DND-41 (cell line): ENCODE measurements at regions not wholly inside any gene's neighbourhood (a gene's known extent, or its start where the extent isn't known, plus 50 kb on each side); places are given as distances from the start of the nearest gene placed in this dataset.
"Not testable (repeated sequence)": the region's sequence is repeated elsewhere in the genome, so short reads cannot be mapped to it uniquely, and the experiment has no call there.

Source experiments
- ATAC-seq: fragments of 200-7000 bp; cut with Tn5 transposase; 3 replicates; pipeline ENCODE4 v1.9.1; 2021; ENCODE audit warnings: low read depth; ENCODE audit not compliant: insufficient read depth
- DNase-seq: peaks from one replicate; pipeline ENCODE4 v3.0.0-alpha.2; 2020
- H2AFZ ChIP-seq: 2 replicates; pipeline ENCODE4 v1.6.0; 2012; ENCODE audit warnings: low read depth, low read length
- H3K27ac ChIP-seq: 2 replicates; pipeline ENCODE4 v1.5.1; 2012; ENCODE audit warnings: low read length, inconsistent platforms
- H3K27me3 ChIP-seq: fragments of 200-600 bp; sonication (generic); 2 replicates; pipeline ENCODE4 v1.6.0; 2012; ENCODE audit warnings: low read length, mild to moderate bottlenecking, inconsistent platforms; ENCODE audit not compliant: insufficient read depth, poor library complexity
- H3K36me3 ChIP-seq: 2 replicates; pipeline ENCODE4 v1.5.1; 2012; ENCODE audit warnings: low read length, inconsistent platforms; ENCODE audit not compliant: insufficient read depth
- H3K4me1 ChIP-seq: 2 replicates; pipeline ENCODE4 v1.5.1; 2012; ENCODE audit warnings: mild to moderate bottlenecking, low read length; ENCODE audit not compliant: insufficient read depth
- H3K4me2 ChIP-seq: 2 replicates; pipeline ENCODE4 v1.6.0; 2012; ENCODE audit warnings: mild to moderate bottlenecking, moderate library complexity, low read length, inconsistent platforms; ENCODE audit not compliant: insufficient read depth
- H3K4me3 ChIP-seq, 2 experiments: fragments of 200-600 bp in 1 of 2; shearing (Covaris generic) in 1 of 2; 2 replicates each; pipeline ENCODE4 v1.5.1; 2012 to 2016; ENCODE audit warnings: inconsistent platforms in 2 of 2, low read length in 2 of 2, mild to moderate bottlenecking in 2 of 2, low read depth in 1 of 2, moderate library complexity in 1 of 2
- H3K79me2 ChIP-seq: 2 replicates; pipeline ENCODE4 v1.6.0; 2012; ENCODE audit warnings: low read length, inconsistent platforms; ENCODE audit not compliant: insufficient read depth
- H3K9ac ChIP-seq: 2 replicates; pipeline ENCODE4 v1.6.0; 2012; ENCODE audit warnings: low read depth, mild to moderate bottlenecking, inconsistent platforms, low read length, moderate library complexity
- H3K9me3 ChIP-seq: 2 replicates; pipeline ENCODE4 v1.5.1; 2012; ENCODE audit warnings: low read length, moderate library complexity, mild to moderate bottlenecking, inconsistent platforms; ENCODE audit not compliant: insufficient read depth, severe bottlenecking
- H4K20me1 ChIP-seq: 2 replicates; pipeline ENCODE4 v1.6.0; 2012; ENCODE audit warnings: low read length; ENCODE audit not compliant: insufficient read depth
- EZH2 ChIP-seq: IDR thresholded peaks from 3 replicates; pipeline ENCODE4 v1.6.1; 2012; ENCODE audit warnings: borderline replicate concordance, low read depth, mild to moderate bottlenecking, moderate library complexity, low read length, inconsistent platforms; ENCODE audit not compliant: severe bottlenecking
- TF ChIP-seq, protein P1 (sequence below): IDR thresholded peaks from 2 replicates; pipeline ENCODE4 v1.5.1; 2012; ENCODE audit warnings: borderline replicate concordance, low read length, moderate library complexity, mild to moderate bottlenecking; ENCODE audit not compliant: poor library complexity, severe bottlenecking; ENCODE audit errors: extremely low read depth

DNA sequence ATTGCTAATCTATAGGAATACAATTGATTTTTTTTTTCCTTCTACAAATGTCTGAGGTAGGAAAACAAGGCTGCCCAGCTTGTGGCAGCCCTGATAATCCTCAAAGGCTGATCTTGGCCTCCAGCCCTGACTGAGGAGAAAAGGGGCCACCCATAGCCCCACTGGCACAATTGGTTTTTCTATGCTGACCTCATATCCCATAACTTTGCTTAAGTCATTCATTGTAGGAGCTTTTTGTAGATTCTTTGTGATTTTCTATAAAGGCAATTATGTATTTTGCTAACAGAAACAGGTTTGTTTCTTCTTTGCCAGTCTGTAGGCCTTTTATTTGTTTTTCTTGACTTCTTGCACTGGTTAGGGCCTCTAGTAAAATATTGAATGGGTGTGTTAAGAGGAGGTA is 80.2 kb upstream of the C15orf39 start:
- H3K4me1 ChIP-seq = no peaks in the 10 kb centered on the region
- DNase-seq (no peak), ATAC-seq (no peak)
- no peak overlapping the region for H3K4me2 ChIP-seq
- H3K27ac ChIP-seq = no peak overlapping the region
- no peaks in the 10 kb centered on the region for H3K36me3 ChIP-seq
- no peak overlapping the region for H2AFZ ChIP-seq
- H3K4me3 ChIP-seq = no peak overlapping the region
- H3K79me2 ChIP-seq = no peaks in the 10 kb centered on the region
- no peaks in the 10 kb centered on the region for H3K9me3 ChIP-seq
- no peak overlapping the region for H3K9ac ChIP-seq
- TF ChIP-seq EZH2 = no peak
- TF ChIP-seq, protein P1, sequence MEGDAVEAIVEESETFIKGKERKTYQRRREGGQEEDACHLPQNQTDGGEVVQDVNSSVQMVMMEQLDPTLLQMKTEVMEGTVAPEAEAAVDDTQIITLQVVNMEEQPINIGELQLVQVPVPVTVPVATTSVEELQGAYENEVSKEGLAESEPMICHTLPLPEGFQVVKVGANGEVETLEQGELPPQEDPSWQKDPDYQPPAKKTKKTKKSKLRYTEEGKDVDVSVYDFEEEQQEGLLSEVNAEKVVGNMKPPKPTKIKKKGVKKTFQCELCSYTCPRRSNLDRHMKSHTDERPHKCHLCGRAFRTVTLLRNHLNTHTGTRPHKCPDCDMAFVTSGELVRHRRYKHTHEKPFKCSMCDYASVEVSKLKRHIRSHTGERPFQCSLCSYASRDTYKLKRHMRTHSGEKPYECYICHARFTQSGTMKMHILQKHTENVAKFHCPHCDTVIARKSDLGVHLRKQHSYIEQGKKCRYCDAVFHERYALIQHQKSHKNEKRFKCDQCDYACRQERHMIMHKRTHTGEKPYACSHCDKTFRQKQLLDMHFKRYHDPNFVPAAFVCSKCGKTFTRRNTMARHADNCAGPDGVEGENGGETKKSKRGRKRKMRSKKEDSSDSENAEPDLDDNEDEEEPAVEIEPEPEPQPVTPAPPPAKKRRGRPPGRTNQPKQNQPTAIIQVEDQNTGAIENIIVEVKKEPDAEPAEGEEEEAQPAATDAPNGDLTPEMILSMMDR = no peak
- H4K20me1 ChIP-seq = no peaks in the 10 kb centered on the region
- no peaks in the 10 kb centered on the region for H3K27me3 ChIP-seq

DNA sequence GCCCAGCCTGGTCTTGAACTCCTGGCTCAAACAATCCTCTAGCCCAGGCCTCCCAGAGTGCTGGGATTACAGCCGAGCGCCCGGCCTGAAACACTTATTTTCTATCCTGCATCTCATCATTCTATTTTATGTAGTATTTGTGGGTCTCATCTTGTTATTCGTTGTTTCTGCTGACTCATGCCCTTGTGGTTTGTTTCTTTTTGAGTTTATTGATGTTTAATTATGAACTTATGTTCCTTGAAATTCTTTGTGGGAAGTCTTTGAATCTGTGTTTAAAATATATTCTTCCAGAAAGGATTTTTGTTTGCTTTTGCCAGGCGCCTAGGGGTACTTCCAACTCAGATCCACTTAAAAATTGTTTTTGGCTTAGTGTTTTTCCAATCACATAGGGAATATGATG is 78.3 kb upstream of the C15orf39 start:
- no peak for ATAC-seq
- Histone ChIP-seq H3K79me2 (no peaks in the 10 kb centered on the region), H3K9me3 (no peaks in the 10 kb centered on the region), H3K4me3 (no peak overlapping the region), H2AFZ (no peak overlapping the region), H4K20me1 (no peaks in the 10 kb centered on the region), H3K4me2 (no peak overlapping the region), H3K36me3 (no peaks in the 10 kb centered on the region), H3K27ac (no peak overlapping the region), H3K4me1 (no peaks in the 10 kb centered on the region), H3K9ac (no peak overlapping the region), H3K27me3 (no peaks in the 10 kb centered on the region)
- TF ChIP-seq, protein P1 = no peak
- TF ChIP-seq EZH2 = no peak
- no peak for DNase-seq

DNA sequence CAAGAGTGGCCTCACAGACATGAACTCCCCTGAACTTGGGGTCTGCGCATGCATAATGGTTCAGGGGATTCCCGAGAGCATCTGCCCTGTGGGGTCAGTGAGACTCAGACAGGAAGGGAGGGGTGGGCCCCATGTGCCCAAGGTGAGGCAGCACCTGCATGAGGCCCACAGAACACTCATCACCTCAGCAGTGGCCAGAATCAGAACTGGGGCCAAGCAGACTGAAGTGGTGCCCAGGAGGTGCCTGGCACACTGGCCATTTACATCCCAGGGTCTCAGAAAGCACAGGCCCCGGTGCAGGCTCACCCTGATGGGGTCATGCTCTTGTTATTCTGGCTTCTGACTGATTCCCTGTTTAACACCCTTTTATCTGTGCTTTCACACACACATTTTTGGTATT is 77.4 kb upstream of the C15orf39 start:
- H3K9me3 ChIP-seq, H3K4me1 ChIP-seq, H3K4me3 ChIP-seq, ATAC-seq, H3K4me2 ChIP-seq, H3K9ac ChIP-seq, H3K27ac ChIP-seq, H3K79me2 ChIP-seq, H3K27me3 ChIP-seq, H3K36me3 ChIP-seq, DNase-seq, H4K20me1 ChIP-seq, H2AFZ ChIP-seq: not testable (repeated sequence)

DNA sequence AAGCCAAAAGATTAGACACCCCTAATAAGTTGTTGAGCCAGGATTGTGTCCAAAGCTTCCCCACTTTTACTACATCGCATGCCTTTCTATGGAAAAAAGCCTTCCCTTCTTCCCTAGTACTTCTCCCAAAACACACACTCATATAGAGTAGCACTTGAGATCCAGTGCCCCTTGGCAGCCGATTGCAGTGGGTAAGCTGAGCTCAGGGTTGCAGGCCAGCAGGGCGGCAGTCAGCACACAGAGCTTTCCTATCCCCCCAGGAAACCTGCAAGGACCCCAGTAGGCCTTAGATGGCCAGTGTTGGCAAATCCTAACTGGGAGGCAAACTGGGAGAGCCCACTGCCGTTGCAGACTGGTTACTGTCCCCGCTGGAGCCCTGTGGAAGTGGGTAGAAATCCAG is 75.7 kb upstream of the C15orf39 start:
- no peaks in the 10 kb centered on the region for H3K27me3 ChIP-seq
- H3K4me3 ChIP-seq = no peak overlapping the region
- no peak overlapping the region for H3K4me2 ChIP-seq
- H2AFZ ChIP-seq = no peak overlapping the region
- H3K36me3 ChIP-seq = no peaks in the 10 kb centered on the region
- no peaks in the 10 kb centered on the region for H3K4me1 ChIP-seq
- H3K9ac ChIP-seq = no peak overlapping the region
- DNase-seq = no peak
- TF ChIP-seq EZH2 = no peak
- TF ChIP-seq, protein P1 = no peak
- no peaks in the 10 kb centered on the region for H3K79me2 ChIP-seq
- no peaks in the 10 kb centered on the region for H4K20me1 ChIP-seq
- no peak for ATAC-seq
- no peak overlapping the region for H3K27ac ChIP-seq
- no peaks in the 10 kb centered on the region for H3K9me3 ChIP-seq
